GM19397 (cell line): ENCODE measurements at regions not wholly inside any gene's neighbourhood (a gene's known extent, or its start where the extent isn't known, plus 50 kb on each side); places are given as distances from the start of the nearest gene placed in this dataset.
"Not testable (repeated sequence)": the region's sequence is repeated elsewhere in the genome, so short reads cannot be mapped to it uniquely, and the experiment has no call there.

ENCODE experiments used
- ATAC-seq: cut with Tn5 transposase; IDR thresholded peaks from one replicate; pipeline ENCODE4 v1.9.1; 2021; ENCODE audit warnings: mild to moderate bottlenecking, moderate library complexity; ENCODE audit not compliant: unreplicated experiment

GRCh38 chr5:42074353-42074752 lies 149.3 kb downstream of the FBXO4 start:
- ATAC-seq, result no peak

GRCh38 chr5:42089705-42090104 lies 164.6 kb downstream of the FBXO4 start:
- ATAC-seq, result no peak

GRCh38 chr5:42090162-42090561 lies 165.1 kb downstream of the FBXO4 start:
- no peak for ATAC-seq

- not testable (repeated sequence) for ATAC-seq
Observed at GRCh38 chr5:42099846-42100245, 174.8 kb downstream of the FBXO4 start.

- ATAC-seq, result no peak
Observed at GRCh38 chr5:42108468-42108867, 183.4 kb downstream of the FBXO4 start.

- no peak for ATAC-seq
Observed at GRCh38 chr5:42109006-42109572, 184.0 kb downstream of the FBXO4 start.

GRCh38 chr5:42115721-42116120 lies 190.6 kb downstream of the FBXO4 start:
- not testable (repeated sequence) for ATAC-seq

- ATAC-seq, result no peak
Observed at GRCh38 chr5:42120070-42120469, 195.0 kb downstream of the FBXO4 start.

GRCh38 chr5:42121401-42121800 lies 196.3 kb downstream of the FBXO4 start:
- ATAC-seq, result no peak

- no peak for ATAC-seq
Observed at GRCh38 chr5:42131081-42131480, 206.0 kb downstream of the FBXO4 start.

- ATAC-seq, result no peak
Observed at GRCh38 chr5:42143361-42143760, 218.3 kb downstream of the FBXO4 start.

- no peak for ATAC-seq
Observed at GRCh38 chr5:42148813-42149212, 223.7 kb downstream of the FBXO4 start.

- no peak for ATAC-seq
Observed at GRCh38 chr5:42157215-42157614, 232.1 kb downstream of the FBXO4 start.

GRCh38 chr5:42163083-42163482 lies 238.0 kb downstream of the FBXO4 start:
- no peak for ATAC-seq

GRCh38 chr5:42168091-42168670 lies 243.1 kb downstream of the FBXO4 start:
- no peak for ATAC-seq

GRCh38 chr5:42176118-42176517 lies 247.1 kb upstream of the GHR start:
- ATAC-seq, result not testable (repeated sequence)

GRCh38 chr5:42179843-42180242 lies 243.4 kb upstream of the GHR start:
- ATAC-seq, result not testable (repeated sequence)

GRCh38 chr5:42216904-42217303 lies 206.3 kb upstream of the GHR start:
- no peak for ATAC-seq

- ATAC-seq, result no peak
Observed at GRCh38 chr5:42217791-42218190, 205.4 kb upstream of the GHR start.

GRCh38 chr5:42225009-42225408 lies 198.2 kb upstream of the GHR start:
- ATAC-seq, result no peak

- no peak for ATAC-seq
Observed at GRCh38 chr5:42228279-42228678, 195.0 kb upstream of the GHR start.

GRCh38 chr5:42230839-42231238 lies 192.4 kb upstream of the GHR start:
- no peak for ATAC-seq

GRCh38 chr5:42235241-42235640 lies 188.0 kb upstream of the GHR start:
- no peak for ATAC-seq
